HCT116 (cell line): ENCODE measurements at regions not wholly inside any gene's neighbourhood (a gene's known extent, or its start where the extent isn't known, plus 50 kb on each side); places are given as distances from the start of the nearest gene placed in this dataset.

Source experiments
- ATAC-seq: fragments of 200-7000 bp; cut with Tn5 transposase; 2 replicates; pipeline ENCODE4 v1.9.1; 2020; ENCODE audit warnings: mild to moderate bottlenecking, moderate library complexity
- BruUV-seq: library from RNA; stranded (reverse); fragments of 400-500 nt; replicated peaks from 2 replicates; lab custom pipeline; 2021; lab: Mats Ljungman, UMichigan
- CTCF ChIA-PET: fragments of 300-600 bp; sonication (Branson Sonifier 250); formaldehyde crosslinking; loops from one replicate; lab custom pipeline; 2021; ENCODE audit warnings: antibody characterized with exemption; lab: Charles Lee
- POLR2A ChIA-PET: fragments of 300-600, 350-600 bp; sonication (Branson Sonifier 250); formaldehyde crosslinking; loops from one replicate; lab custom pipeline; 2021; ENCODE audit warnings: antibody characterized with exemption; lab: Charles Lee
- RAD21 ChIA-PET, 2 experiments: fragments of 300-600 bp; sonication (Branson Sonifier 250); formaldehyde crosslinking; loops; one replicate each; lab custom pipeline; 2023; ENCODE audit warnings: low total read pairs in 2 of 2; ENCODE audit not compliant: uncharacterized antibody in 2 of 2, unreplicated experiment in 2 of 2, low non-redundant PET in 1 of 2; lab: Charles Lee
- DNase-seq: peaks from one replicate; pipeline ENCODE4 v3.0.0-alpha.2; 2010; ENCODE audit warnings: low read depth, low spot score
- H2AFZ ChIP-seq: fragments of 200-600 bp; shearing (Covaris generic), sonication (generic); 2 replicates; pipeline ENCODE4 v1.6.1; 2017; ENCODE audit warnings: low read depth, mixed run types, mixed read lengths, antibody characterized with exemption, low read length; ENCODE audit not compliant: poor library complexity, severe bottlenecking
- H3K27ac ChIP-seq: 2 replicates; pipeline ENCODE4 v1.5.1; 2012; ENCODE audit warnings: low read depth, low read length
- H3K27me3 ChIP-seq: fragments of 200-600 bp; sonication (generic); 2 replicates; pipeline ENCODE4 v1.6.1; 2016; ENCODE audit warnings: mixed run types, low read length, mixed read lengths; ENCODE audit not compliant: insufficient read depth
- H3K36me3 ChIP-seq, 2 experiments: fragments of 200-500 bp in 1 of 2; fragments of 200-600 bp in 1 of 2; sonication (Bioruptor generic) in 1 of 2; sonication (generic) in 1 of 2; 2 replicates each; pipeline versions ENCODE4 v1.5.1 to v1.6.1; 2014 to 2016; ENCODE audit warnings: low read length in 2 of 2, inconsistent platforms in 1 of 2, mixed read lengths in 1 of 2, mixed run types in 1 of 2; ENCODE audit not compliant: insufficient read depth in 2 of 2, control insufficient read depth in 1 of 2
- H3K4me1 ChIP-seq, 2 experiments: fragments of 200-600 bp in 1 of 2; sonication (generic) in 1 of 2; 2 replicates each; pipeline versions ENCODE4 v1.5.1 to v1.6.1; 2012 to 2017; ENCODE audit warnings: low read length in 2 of 2, inconsistent platforms in 1 of 2, mild to moderate bottlenecking in 1 of 2, mixed read lengths in 1 of 2, mixed run types in 1 of 2, moderate library complexity in 1 of 2; ENCODE audit not compliant: insufficient read depth in 2 of 2, control insufficient read depth in 1 of 2
- H3K4me2 ChIP-seq: fragments of 200-600 bp; sonication (generic); 2 replicates; pipeline ENCODE4 v1.6.1; 2017; ENCODE audit warnings: mixed run types, low read length, mixed read lengths
- H3K4me3 ChIP-seq, 2 experiments: fragments of 200-600 bp in 1 of 2; sonication (generic) in 1 of 2; replicated peaks in 1 of 2; 2 replicates each; pipeline ENCODE4 v1.5.1; 2011 to 2016; ENCODE audit warnings: low read length in 2 of 2, control low read depth in 1 of 2, low read depth in 1 of 2, mild to moderate bottlenecking in 1 of 2, mixed read lengths in 1 of 2, mixed run types in 1 of 2
- H3K79me2 ChIP-seq: fragments of 200-600 bp; sonication (generic); 2 replicates; pipeline ENCODE4 v1.6.1; 2017; ENCODE audit warnings: mild to moderate bottlenecking, mixed run types, low read length, moderate library complexity, mixed read lengths; ENCODE audit not compliant: insufficient read depth
- H3K9ac ChIP-seq: fragments of 200-600 bp; sonication (generic); 2 replicates; pipeline ENCODE4 v1.6.1; 2016; ENCODE audit warnings: low read length, mixed read lengths
- H3K9me2 ChIP-seq: fragments of 200-600 bp; sonication (generic), shearing (Covaris generic); 2 replicates; pipeline ENCODE4 v1.6.1; 2017; ENCODE audit warnings: mixed run types, mild to moderate bottlenecking, moderate library complexity; ENCODE audit not compliant: insufficient read depth
- H3K9me3 ChIP-seq, 2 experiments: fragments of 200-500 bp in 1 of 2; fragments of 200-600 bp in 1 of 2; sonication (Bioruptor generic) in 1 of 2; sonication (generic) in 1 of 2; 2 replicates each; pipeline ENCODE4 v1.6.1; 2014 to 2017; ENCODE audit warnings: low read length in 2 of 2, mixed read lengths in 2 of 2, inconsistent platforms in 1 of 2, low read depth in 1 of 2, mild to moderate bottlenecking in 1 of 2, mixed run types in 1 of 2, moderate library complexity in 1 of 2; ENCODE audit not compliant: control insufficient read depth in 1 of 2, insufficient read depth in 1 of 2
- H4K20me1 ChIP-seq: fragments of 200-600 bp; sonication (generic), shearing (Covaris generic); 2 replicates; pipeline ENCODE4 v1.6.1; 2017; ENCODE audit warnings: mixed run types, mild to moderate bottlenecking, moderate library complexity; ENCODE audit not compliant: insufficient read depth
- ATF3 ChIP-seq: IDR thresholded peaks from 2 replicates; pipeline ENCODE4 v1.6.1; 2012
- CBX3 ChIP-seq: IDR thresholded peaks from 2 replicates; pipeline ENCODE4 v1.6.1; 2012; ENCODE audit warnings: low read depth
- CEBPB ChIP-seq: IDR thresholded peaks from 2 replicates; pipeline ENCODE4 v1.6.1; 2012; ENCODE audit warnings: low read depth
- EGR1 ChIP-seq: IDR thresholded peaks from 2 replicates; pipeline ENCODE4 v1.6.1; 2012; ENCODE audit warnings: low read depth
- ELF1 ChIP-seq: IDR thresholded peaks from 2 replicates; pipeline ENCODE4 v1.6.1; 2012; ENCODE audit warnings: low read depth, borderline replicate concordance
- EZH2 ChIP-seq: fragments of 200-600 bp; sonication (generic); IDR thresholded peaks from 2 replicates; pipeline ENCODE4 v1.6.1; 2017; ENCODE audit warnings: antibody characterized with exemption, mixed run types
- EZH2phosphoT487 ChIP-seq: fragments of 200-600 bp; IDR thresholded peaks from 2 replicates; pipeline ENCODE4 v1.6.1; 2018; ENCODE audit warnings: antibody characterized with exemption, borderline replicate concordance
- POLR2AphosphoS5 ChIP-seq: IDR thresholded peaks from 2 replicates; pipeline ENCODE4 v1.6.1; 2011; ENCODE audit warnings: mild to moderate bottlenecking, low read depth, low read length, moderate library complexity
- REST ChIP-seq: IDR thresholded peaks from 2 replicates; pipeline ENCODE4 v1.6.1; 2012; ENCODE audit warnings: low read depth
- SIN3A ChIP-seq: IDR thresholded peaks from 2 replicates; pipeline ENCODE4 v1.6.1; 2012; ENCODE audit warnings: low read depth
- TCF7L2 ChIP-seq: IDR thresholded peaks from 2 replicates; pipeline ENCODE4 v1.7.0; 2011; ENCODE audit warnings: borderline replicate concordance, inconsistent platforms; ENCODE audit not compliant: insufficient read depth, insufficient read length; ENCODE audit errors: extremely low read depth
- intact Hi-C: fragments of 100-400 bp; cut with micrococcal nuclease; formaldehyde crosslinking; loops from 2 replicates; pipeline ENCODE4 v1.10.0; 2022
- TF ChIP-seq, protein P1 (sequence below), 3 experiments: fragments of 200-600 bp in 1 of 3; sonication (generic) in 1 of 3; IDR thresholded peaks in 2 of 3; conservative IDR thresholded peaks in 1 of 3; 2 replicates each; pipeline ENCODE4 v1.5.1; 2012 to 2017; ENCODE audit warnings: low read depth in 2 of 3, low read length in 2 of 3, antibody characterized with exemption in 1 of 3, borderline replicate concordance in 1 of 3, control low read depth in 1 of 3, mild to moderate bottlenecking in 1 of 3, mixed read lengths in 1 of 3, mixed run types in 1 of 3, moderate library complexity in 1 of 3; ENCODE audit not compliant: insufficient read depth in 1 of 3

DNA sequence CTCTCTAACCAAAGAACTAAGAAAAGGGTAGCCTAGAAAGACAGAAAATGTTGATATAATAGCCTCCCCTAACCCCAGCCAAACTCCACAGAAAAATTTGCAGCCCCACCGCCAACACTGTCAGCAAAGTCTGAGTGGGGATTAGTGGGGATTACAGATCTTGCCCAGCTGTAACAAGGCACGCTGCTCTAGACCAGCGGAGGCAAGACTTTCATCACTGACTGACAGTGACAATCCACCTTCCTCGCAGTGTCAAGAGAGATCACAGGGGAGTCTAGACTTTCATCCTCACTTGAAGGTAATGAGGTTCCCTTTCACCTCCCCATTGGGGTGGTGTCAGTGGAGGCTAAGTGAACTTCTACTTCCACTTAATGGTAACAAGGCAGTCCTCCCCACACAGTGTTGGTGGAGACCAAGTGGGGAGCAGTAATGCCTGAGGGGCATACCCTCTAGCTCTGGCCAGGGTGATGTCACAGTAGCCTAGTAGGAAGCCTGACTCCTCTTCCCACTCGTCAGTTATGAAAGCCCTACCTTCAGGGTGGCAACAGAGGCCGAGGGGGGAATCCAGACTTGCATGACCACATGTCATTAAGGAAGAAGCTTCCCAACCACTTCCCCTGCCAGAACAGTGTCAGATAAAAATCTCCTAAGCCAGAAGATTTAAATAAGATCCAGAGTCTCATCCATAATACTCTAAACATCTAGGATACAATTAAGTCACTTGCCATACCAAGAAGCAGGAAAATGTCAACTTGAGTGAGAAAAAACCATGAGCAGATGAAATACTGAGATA, 91.7 kb upstream of the RASSF8 start:
- no peak overlapping the region for H3K4me3 ChIP-seq
- 0 out of 4 replicates have a peak, but pooled peaks cover 0 to 4% of the 10 kb centered on the region in 2 experiments for H3K4me1 ChIP-seq
- H3K79me2 ChIP-seq = no peaks in the 10 kb centered on the region
- H3K27ac ChIP-seq = no peak overlapping the region
- no TSS peak for BruUV-seq
- no peak for TF ChIP-seq ATF3
- no peak for TF ChIP-seq REST
- no peak for TF ChIP-seq TCF7L2
- TF ChIP-seq EGR1 = no peak
- TF ChIP-seq EZH2phosphoT487 = no peak
- no peak for TF ChIP-seq SIN3A
- no peak for TF ChIP-seq ELF1
- no peak for TF ChIP-seq CBX3
- TF ChIP-seq CEBPB = no peak
- no peak for TF ChIP-seq POLR2AphosphoS5
- TF ChIP-seq, protein P1, sequence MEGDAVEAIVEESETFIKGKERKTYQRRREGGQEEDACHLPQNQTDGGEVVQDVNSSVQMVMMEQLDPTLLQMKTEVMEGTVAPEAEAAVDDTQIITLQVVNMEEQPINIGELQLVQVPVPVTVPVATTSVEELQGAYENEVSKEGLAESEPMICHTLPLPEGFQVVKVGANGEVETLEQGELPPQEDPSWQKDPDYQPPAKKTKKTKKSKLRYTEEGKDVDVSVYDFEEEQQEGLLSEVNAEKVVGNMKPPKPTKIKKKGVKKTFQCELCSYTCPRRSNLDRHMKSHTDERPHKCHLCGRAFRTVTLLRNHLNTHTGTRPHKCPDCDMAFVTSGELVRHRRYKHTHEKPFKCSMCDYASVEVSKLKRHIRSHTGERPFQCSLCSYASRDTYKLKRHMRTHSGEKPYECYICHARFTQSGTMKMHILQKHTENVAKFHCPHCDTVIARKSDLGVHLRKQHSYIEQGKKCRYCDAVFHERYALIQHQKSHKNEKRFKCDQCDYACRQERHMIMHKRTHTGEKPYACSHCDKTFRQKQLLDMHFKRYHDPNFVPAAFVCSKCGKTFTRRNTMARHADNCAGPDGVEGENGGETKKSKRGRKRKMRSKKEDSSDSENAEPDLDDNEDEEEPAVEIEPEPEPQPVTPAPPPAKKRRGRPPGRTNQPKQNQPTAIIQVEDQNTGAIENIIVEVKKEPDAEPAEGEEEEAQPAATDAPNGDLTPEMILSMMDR (IDR thresholded peaks at IDR 0.05 in 2 of 3, conservative IDR thresholded peaks at IDR 0.05 in 1 of 3; ENCODE audit: borderline replicate concordance in 1 of 3, insufficient read depth in 1 of 3, low read depth in 2 of 3, low read length in 2 of 3) = no peak
- no peak for TF ChIP-seq EZH2
- no peaks in the 10 kb centered on the region for H3K36me3 ChIP-seq
- no peak overlapping the region for H3K4me2 ChIP-seq
- ChIA-PET POLR2A (no interaction called here), CTCF (interaction anchor here (0.7 kb wide), 1 partner anchor 33 kb away, joined by 3 read pairs; no protein-coding TSS in a partner anchor), RAD21 (no interaction called here)
- H3K9me3 ChIP-seq = no peaks in the 10 kb centered on the region
- no peaks in the 10 kb centered on the region for H3K27me3 ChIP-seq
- DNase-seq = no peak
- no peak overlapping the region for H2AFZ ChIP-seq
- no peak overlapping the region for H3K9ac ChIP-seq
- intact Hi-C loops = no loop called here
- H4K20me1 ChIP-seq = no peaks in the 10 kb centered on the region
- no peaks in the 10 kb centered on the region for H3K9me2 ChIP-seq
- ATAC-seq = no peak
